DND-41 (cell line): ENCODE measurements at regions not wholly inside any gene's neighbourhood (a gene's known extent, or its start where the extent isn't known, plus 50 kb on each side); places are given as distances from the start of the nearest gene placed in this dataset.

ENCODE experiments used
- ATAC-seq: fragments of 200-7000 bp; cut with Tn5 transposase; 3 replicates; pipeline ENCODE4 v1.9.1; 2021; ENCODE audit warnings: low read depth; ENCODE audit not compliant: insufficient read depth
- DNase-seq: peaks from one replicate; pipeline ENCODE4 v3.0.0-alpha.2; 2020
- H2AFZ ChIP-seq: 2 replicates; pipeline ENCODE4 v1.6.0; 2012; ENCODE audit warnings: low read depth, low read length
- H3K27ac ChIP-seq: 2 replicates; pipeline ENCODE4 v1.5.1; 2012; ENCODE audit warnings: low read length, inconsistent platforms
- H3K27me3 ChIP-seq: fragments of 200-600 bp; sonication (generic); 2 replicates; pipeline ENCODE4 v1.6.0; 2012; ENCODE audit warnings: low read length, mild to moderate bottlenecking, inconsistent platforms; ENCODE audit not compliant: insufficient read depth, poor library complexity
- H3K36me3 ChIP-seq: 2 replicates; pipeline ENCODE4 v1.5.1; 2012; ENCODE audit warnings: low read length, inconsistent platforms; ENCODE audit not compliant: insufficient read depth
- H3K4me1 ChIP-seq: 2 replicates; pipeline ENCODE4 v1.5.1; 2012; ENCODE audit warnings: mild to moderate bottlenecking, low read length; ENCODE audit not compliant: insufficient read depth
- H3K4me2 ChIP-seq: 2 replicates; pipeline ENCODE4 v1.6.0; 2012; ENCODE audit warnings: mild to moderate bottlenecking, moderate library complexity, low read length, inconsistent platforms; ENCODE audit not compliant: insufficient read depth
- H3K4me3 ChIP-seq, 2 experiments: fragments of 200-600 bp in 1 of 2; shearing (Covaris generic) in 1 of 2; 2 replicates each; pipeline ENCODE4 v1.5.1; 2012 to 2016; ENCODE audit warnings: inconsistent platforms in 2 of 2, low read length in 2 of 2, mild to moderate bottlenecking in 2 of 2, low read depth in 1 of 2, moderate library complexity in 1 of 2
- H3K79me2 ChIP-seq: 2 replicates; pipeline ENCODE4 v1.6.0; 2012; ENCODE audit warnings: low read length, inconsistent platforms; ENCODE audit not compliant: insufficient read depth
- H3K9ac ChIP-seq: 2 replicates; pipeline ENCODE4 v1.6.0; 2012; ENCODE audit warnings: low read depth, mild to moderate bottlenecking, inconsistent platforms, low read length, moderate library complexity
- H3K9me3 ChIP-seq: 2 replicates; pipeline ENCODE4 v1.5.1; 2012; ENCODE audit warnings: low read length, moderate library complexity, mild to moderate bottlenecking, inconsistent platforms; ENCODE audit not compliant: insufficient read depth, severe bottlenecking
- H4K20me1 ChIP-seq: 2 replicates; pipeline ENCODE4 v1.6.0; 2012; ENCODE audit warnings: low read length; ENCODE audit not compliant: insufficient read depth
- EZH2 ChIP-seq: IDR thresholded peaks from 3 replicates; pipeline ENCODE4 v1.6.1; 2012; ENCODE audit warnings: borderline replicate concordance, low read depth, mild to moderate bottlenecking, moderate library complexity, low read length, inconsistent platforms; ENCODE audit not compliant: severe bottlenecking
- TF ChIP-seq, protein P1 (sequence below): IDR thresholded peaks from 2 replicates; pipeline ENCODE4 v1.5.1; 2012; ENCODE audit warnings: borderline replicate concordance, low read length, moderate library complexity, mild to moderate bottlenecking; ENCODE audit not compliant: poor library complexity, severe bottlenecking; ENCODE audit errors: extremely low read depth

DNA sequence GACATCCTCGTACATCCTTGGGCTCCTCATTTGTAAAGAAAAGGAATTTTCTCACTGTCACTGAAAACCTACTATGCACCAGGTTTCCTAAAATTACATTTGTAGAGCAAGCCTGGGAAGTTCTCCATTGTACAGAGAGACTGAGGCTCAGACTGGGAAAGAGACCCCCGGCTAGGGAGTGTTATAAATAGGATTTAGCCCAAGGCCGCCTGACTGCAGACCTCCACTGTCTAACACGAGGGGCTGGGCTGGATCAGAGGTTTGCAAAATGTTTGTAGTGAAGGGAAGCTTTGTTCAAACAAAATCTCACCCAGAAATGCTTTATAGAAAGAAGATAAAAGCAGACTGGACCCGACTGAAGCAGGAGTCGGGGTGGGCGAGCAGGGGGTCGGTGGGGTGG, 131.3 kb downstream of the ACTL8 start:
- Histone ChIP-seq H3K4me3 (no peak overlapping the region), H4K20me1 (no peaks in the 10 kb centered on the region), H2AFZ (no peak overlapping the region), H3K9me3 (no peaks in the 10 kb centered on the region), H3K27ac (no peak overlapping the region), H3K36me3 (no peaks in the 10 kb centered on the region), H3K9ac (no peak overlapping the region), H3K4me2 (no peak overlapping the region), H3K79me2 (no peaks in the 10 kb centered on the region), H3K27me3 (no peaks in the 10 kb centered on the region), H3K4me1 (no peaks in the 10 kb centered on the region)
- TF ChIP-seq EZH2, result no peak
- TF ChIP-seq, protein P1, sequence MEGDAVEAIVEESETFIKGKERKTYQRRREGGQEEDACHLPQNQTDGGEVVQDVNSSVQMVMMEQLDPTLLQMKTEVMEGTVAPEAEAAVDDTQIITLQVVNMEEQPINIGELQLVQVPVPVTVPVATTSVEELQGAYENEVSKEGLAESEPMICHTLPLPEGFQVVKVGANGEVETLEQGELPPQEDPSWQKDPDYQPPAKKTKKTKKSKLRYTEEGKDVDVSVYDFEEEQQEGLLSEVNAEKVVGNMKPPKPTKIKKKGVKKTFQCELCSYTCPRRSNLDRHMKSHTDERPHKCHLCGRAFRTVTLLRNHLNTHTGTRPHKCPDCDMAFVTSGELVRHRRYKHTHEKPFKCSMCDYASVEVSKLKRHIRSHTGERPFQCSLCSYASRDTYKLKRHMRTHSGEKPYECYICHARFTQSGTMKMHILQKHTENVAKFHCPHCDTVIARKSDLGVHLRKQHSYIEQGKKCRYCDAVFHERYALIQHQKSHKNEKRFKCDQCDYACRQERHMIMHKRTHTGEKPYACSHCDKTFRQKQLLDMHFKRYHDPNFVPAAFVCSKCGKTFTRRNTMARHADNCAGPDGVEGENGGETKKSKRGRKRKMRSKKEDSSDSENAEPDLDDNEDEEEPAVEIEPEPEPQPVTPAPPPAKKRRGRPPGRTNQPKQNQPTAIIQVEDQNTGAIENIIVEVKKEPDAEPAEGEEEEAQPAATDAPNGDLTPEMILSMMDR, result no peak
- DNase-seq, result no peak
- ATAC-seq, result no peak

DNA sequence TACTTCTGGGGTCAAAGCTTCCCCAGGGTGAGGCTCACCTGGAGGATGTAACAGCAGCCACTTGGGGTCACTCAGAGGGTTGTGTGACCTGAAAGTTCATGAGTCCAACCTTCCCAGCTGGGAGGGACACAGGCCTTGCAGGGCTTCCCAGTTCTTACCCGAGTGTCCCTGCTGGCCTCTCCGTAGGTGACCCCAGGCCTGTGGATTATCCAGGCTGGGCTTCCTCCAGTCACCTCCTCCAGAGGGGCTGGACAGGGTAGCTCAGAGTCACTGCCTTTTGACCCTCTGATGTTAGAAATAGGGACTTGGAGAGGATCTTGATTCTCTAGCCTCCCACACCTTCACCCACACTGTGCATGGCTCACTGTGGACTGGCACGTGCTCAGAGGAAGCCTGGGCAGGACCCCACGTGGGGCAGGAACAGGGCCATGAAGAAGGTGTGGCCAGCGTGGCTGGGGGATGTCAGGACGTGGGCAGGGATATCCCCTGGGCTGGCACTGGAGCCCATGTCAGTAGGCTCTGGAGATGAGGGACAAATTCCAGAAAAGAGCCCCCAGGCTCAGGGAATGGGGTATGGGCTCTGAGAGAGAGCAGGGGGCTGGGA, 131.8 kb downstream of the ACTL8 start:
- DNase-seq, result no peak
- H3K4me3 ChIP-seq, result no peak overlapping the region
- H4K20me1 ChIP-seq, result no peaks in the 10 kb centered on the region
- H2AFZ ChIP-seq, result no peak overlapping the region
- H3K79me2 ChIP-seq, result no peaks in the 10 kb centered on the region
- H3K27me3 ChIP-seq, result no peaks in the 10 kb centered on the region
- H3K4me2 ChIP-seq, result no peak overlapping the region
- no peak for ATAC-seq
- H3K9ac ChIP-seq, result no peak overlapping the region
- no peaks in the 10 kb centered on the region for H3K4me1 ChIP-seq
- no peaks in the 10 kb centered on the region for H3K36me3 ChIP-seq
- TF ChIP-seq, protein P1, result no peak
- no peak for TF ChIP-seq EZH2
- H3K9me3 ChIP-seq, result no peaks in the 10 kb centered on the region
- no peak overlapping the region for H3K27ac ChIP-seq

DNA sequence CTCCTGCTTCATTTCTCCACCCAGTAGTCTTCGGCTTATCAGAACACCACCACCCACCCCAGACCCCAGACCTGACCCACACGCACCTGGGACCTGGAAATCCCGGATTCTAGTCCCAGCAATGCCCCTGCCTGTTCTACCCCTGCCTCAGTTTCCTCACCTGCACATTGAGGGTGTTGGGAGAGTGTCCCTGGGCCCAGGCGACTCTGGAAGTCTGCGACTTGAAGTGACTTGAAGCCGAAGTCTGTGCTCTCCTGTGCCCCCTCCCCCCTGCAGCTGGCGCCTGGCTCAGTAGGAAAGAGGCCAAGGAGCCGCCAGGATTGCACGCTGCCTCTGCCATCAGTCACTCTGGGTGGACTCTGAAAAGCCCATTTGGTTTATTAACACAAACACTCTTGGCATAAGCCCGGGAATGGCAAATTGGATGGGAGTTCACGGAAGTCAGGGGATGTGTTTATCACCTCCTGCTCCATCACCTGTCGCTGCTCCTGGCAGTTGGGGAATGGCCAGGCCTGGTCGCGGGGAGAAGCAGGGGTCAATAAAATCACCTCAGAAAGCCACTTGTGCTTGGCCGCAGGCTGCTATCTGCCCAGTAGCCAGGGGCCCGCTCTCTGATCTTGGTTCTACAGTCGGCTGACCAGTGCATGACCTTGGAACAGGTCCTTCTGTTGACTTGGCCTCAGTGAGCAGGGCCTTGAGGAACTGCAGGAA, 132.7 kb downstream of the ACTL8 start:
- no peaks in the 10 kb centered on the region for H3K4me1 ChIP-seq
- no peak overlapping the region for H3K9ac ChIP-seq
- no peaks in the 10 kb centered on the region for H3K27me3 ChIP-seq
- no peaks in the 10 kb centered on the region for H3K79me2 ChIP-seq
- no peak for TF ChIP-seq EZH2
- TF ChIP-seq, protein P1, result no peak
- H3K4me2 ChIP-seq, result no peak overlapping the region
- H3K27ac ChIP-seq, result no peak overlapping the region
- H3K9me3 ChIP-seq, result no peaks in the 10 kb centered on the region
- H3K4me3 ChIP-seq, result no peak overlapping the region
- no peaks in the 10 kb centered on the region for H4K20me1 ChIP-seq
- H3K36me3 ChIP-seq, result no peaks in the 10 kb centered on the region
- ATAC-seq (no peak), DNase-seq (no peak)
- H2AFZ ChIP-seq, result no peak overlapping the region
